Neural progenitor cell (in vitro differentiated cells): ENCODE measurements at regions not wholly inside any gene's neighbourhood (a gene's known extent, or its start where the extent isn't known, plus 50 kb on each side); places are given as distances from the start of the nearest gene placed in this dataset.

Experiments
- DNase-seq: peaks from one replicate; pipeline ENCODE4 v3.0.0-alpha.2; 2016; ENCODE audit warnings: low spot score
- H2AFZ ChIP-seq: fragments of 200-600 bp; sonication (generic); replicated peaks from 2 replicates; pipeline ENCODE4 v1.6.1; 2016; ENCODE audit warnings: antibody characterized with exemption
- H3F3A ChIP-seq: fragments of 200-600 bp; sonication (generic); 2 replicates; pipeline ENCODE4 v1.6.1; 2016; ENCODE audit warnings: antibody characterized with exemption, low read depth
- H3K27ac ChIP-seq: fragments of 200-600 bp; sonication (generic); 2 replicates; pipeline ENCODE4 v1.5.1; 2016; ENCODE audit warnings: mild to moderate bottlenecking
- H3K27me3 ChIP-seq: fragments of 200-600 bp; sonication (generic); 2 replicates; pipeline ENCODE4 v1.6.1; 2016; ENCODE audit warnings: mild to moderate bottlenecking, moderate library complexity
- H3K36me3 ChIP-seq: fragments of 200-600 bp; sonication (generic); 2 replicates; pipeline ENCODE4 v1.5.1; 2016
- H3K4me1 ChIP-seq: fragments of 200-600 bp; sonication (generic); 2 replicates; pipeline ENCODE4 v1.6.1; 2016; ENCODE audit warnings: mixed run types
- H3K4me2 ChIP-seq: fragments of 200-600 bp; sonication (generic); 2 replicates; pipeline ENCODE4 v1.6.1; 2016
- H3K4me3 ChIP-seq: fragments of 200-600 bp; sonication (generic); 2 replicates; pipeline ENCODE4 v1.5.1; 2016
- H3K79me2 ChIP-seq: fragments of 200-600 bp; sonication (generic); 2 replicates; pipeline ENCODE4 v1.6.1; 2016; ENCODE audit warnings: low read depth
- H3K9ac ChIP-seq: fragments of 200-600 bp; sonication (generic); 2 replicates; pipeline ENCODE4 v1.6.1; 2016
- H3K9me3 ChIP-seq: fragments of 200-600 bp; sonication (generic); 2 replicates; pipeline ENCODE4 v1.5.1; 2016; ENCODE audit warnings: low read depth
- H4K20me1 ChIP-seq: fragments of 200-600 bp; sonication (generic); 2 replicates; pipeline ENCODE4 v1.6.1; 2016; ENCODE audit warnings: low read depth
- H3K27ac Mint-ChIP-seq: 3 replicates; pipeline ENCODE4 v1.8.0; 2021; ENCODE audit warnings: mixed read lengths
- H3K27me3 Mint-ChIP-seq: 2 replicates; pipeline ENCODE4 v1.8.0; 2022; ENCODE audit warnings: low read depth, mild to moderate bottlenecking, inconsistent platforms, moderate library complexity, mixed read lengths; ENCODE audit not compliant: insufficient read depth
- H3K36me3 Mint-ChIP-seq: 3 replicates; pipeline ENCODE4 v1.8.0; 2021; ENCODE audit warnings: mixed read lengths
- H3K4me1 Mint-ChIP-seq: 3 replicates; pipeline ENCODE4 v1.8.0; 2021; ENCODE audit warnings: mixed read lengths
- H3K4me3 Mint-ChIP-seq: 3 replicates; pipeline ENCODE4 v1.8.0; 2021; ENCODE audit warnings: mild to moderate bottlenecking, moderate library complexity, mixed read lengths
- H3K9me3 Mint-ChIP-seq: 3 replicates; pipeline ENCODE4 v1.8.0; 2020; ENCODE audit warnings: mixed read lengths
- EZH2 ChIP-seq: fragments of 200-600 bp; sonication (generic); IDR thresholded peaks from 2 replicates; pipeline ENCODE4 v1.6.1; 2017; ENCODE audit warnings: antibody characterized with exemption, mild to moderate bottlenecking, moderate library complexity
- EZH2phosphoT487 ChIP-seq: fragments of 200-600 bp; sonication (generic); IDR thresholded peaks from 2 replicates; pipeline ENCODE4 v1.6.1; 2017; ENCODE audit warnings: antibody characterized with exemption
- TF ChIP-seq, protein P1 (sequence below): fragments of 200-600 bp; sonication (generic); IDR thresholded peaks from 2 replicates; pipeline ENCODE4 v1.5.1; 2017; ENCODE audit warnings: antibody characterized with exemption, mild to moderate bottlenecking

- H3K36me3 ChIP-seq: no peaks in the 10 kb centered on the region
- no peak overlapping the region for H3K27ac Mint-ChIP-seq
- H3K9me3 Mint-ChIP-seq: no peaks in the 10 kb centered on the region
- no peak overlapping the region for H3K4me2 ChIP-seq
- DNase-seq: no peak
- H3K4me3 Mint-ChIP-seq: no peak overlapping the region
- H3K9me3 ChIP-seq: no peaks in the 10 kb centered on the region
- H3K36me3 Mint-ChIP-seq: no peaks in the 10 kb centered on the region
- no peaks in the 10 kb centered on the region for H3K4me1 Mint-ChIP-seq
- H3K27me3 Mint-ChIP-seq: no peaks in the 10 kb centered on the region
- no peaks in the 10 kb centered on the region for H3K27me3 ChIP-seq
- no peak overlapping the region for H3K4me3 ChIP-seq
- no peak overlapping the region for H3K27ac ChIP-seq
- no peaks in the 10 kb centered on the region for H3K4me1 ChIP-seq
- no peaks in the 10 kb centered on the region for H3F3A ChIP-seq
- no peak overlapping the region for H3K9ac ChIP-seq
- TF ChIP-seq EZH2phosphoT487: no peak
- TF ChIP-seq, protein P1, sequence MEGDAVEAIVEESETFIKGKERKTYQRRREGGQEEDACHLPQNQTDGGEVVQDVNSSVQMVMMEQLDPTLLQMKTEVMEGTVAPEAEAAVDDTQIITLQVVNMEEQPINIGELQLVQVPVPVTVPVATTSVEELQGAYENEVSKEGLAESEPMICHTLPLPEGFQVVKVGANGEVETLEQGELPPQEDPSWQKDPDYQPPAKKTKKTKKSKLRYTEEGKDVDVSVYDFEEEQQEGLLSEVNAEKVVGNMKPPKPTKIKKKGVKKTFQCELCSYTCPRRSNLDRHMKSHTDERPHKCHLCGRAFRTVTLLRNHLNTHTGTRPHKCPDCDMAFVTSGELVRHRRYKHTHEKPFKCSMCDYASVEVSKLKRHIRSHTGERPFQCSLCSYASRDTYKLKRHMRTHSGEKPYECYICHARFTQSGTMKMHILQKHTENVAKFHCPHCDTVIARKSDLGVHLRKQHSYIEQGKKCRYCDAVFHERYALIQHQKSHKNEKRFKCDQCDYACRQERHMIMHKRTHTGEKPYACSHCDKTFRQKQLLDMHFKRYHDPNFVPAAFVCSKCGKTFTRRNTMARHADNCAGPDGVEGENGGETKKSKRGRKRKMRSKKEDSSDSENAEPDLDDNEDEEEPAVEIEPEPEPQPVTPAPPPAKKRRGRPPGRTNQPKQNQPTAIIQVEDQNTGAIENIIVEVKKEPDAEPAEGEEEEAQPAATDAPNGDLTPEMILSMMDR: no peak
- no peak for TF ChIP-seq EZH2
- H4K20me1 ChIP-seq: no peaks in the 10 kb centered on the region
- H3K79me2 ChIP-seq: no peaks in the 10 kb centered on the region
- no peak overlapping the region for H2AFZ ChIP-seq
Measured at GRCh38 chr5:97377582-97377981, 194.5 kb upstream of the RIOK2 start.

DNA sequence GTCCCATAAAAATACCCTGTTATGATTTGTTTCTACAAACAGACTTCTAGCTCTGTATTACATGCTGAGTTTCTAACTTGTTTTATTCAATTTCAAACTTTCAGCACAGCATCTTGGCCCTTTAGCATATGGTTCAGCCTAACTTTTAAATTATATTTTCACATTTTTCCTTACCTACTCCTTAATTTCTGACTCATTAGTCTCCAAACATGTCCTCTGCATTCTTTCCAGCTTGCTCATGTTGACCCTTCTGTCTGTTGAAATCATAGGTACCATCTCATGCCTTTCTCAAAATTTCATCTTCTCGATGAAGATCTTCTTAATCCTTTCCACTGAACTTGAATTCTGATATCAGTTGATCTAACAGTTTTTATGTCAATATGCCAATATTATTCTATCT is 200.9 kb upstream of the RIOK2 start:
- peaks cover 1% of the 10 kb centered on the region for H3K4me1 ChIP-seq
- Mint-ChIP-seq H3K27ac (no peak overlapping the region), H3K4me1 (no peaks in the 10 kb centered on the region), H3K4me3 (no peak overlapping the region), H3K27me3 (no peaks in the 10 kb centered on the region), H3K9me3 (no peaks in the 10 kb centered on the region), H3K36me3 (no peaks in the 10 kb centered on the region)
- no peak overlapping the region for H3K4me2 ChIP-seq
- H4K20me1 ChIP-seq: no peaks in the 10 kb centered on the region
- no peak for DNase-seq
- H3K36me3 ChIP-seq: no peaks in the 10 kb centered on the region
- H3K27ac ChIP-seq: no peak overlapping the region
- TF ChIP-seq EZH2: no peak
- no peak for TF ChIP-seq EZH2phosphoT487
- TF ChIP-seq, protein P1: no peak
- no peak overlapping the region for H3K9ac ChIP-seq
- no peak overlapping the region for H3K4me3 ChIP-seq
- H3F3A ChIP-seq: no peaks in the 10 kb centered on the region
- H3K79me2 ChIP-seq: no peaks in the 10 kb centered on the region
- no peak overlapping the region for H2AFZ ChIP-seq
- no peaks in the 10 kb centered on the region for H3K9me3 ChIP-seq
- no peaks in the 10 kb centered on the region for H3K27me3 ChIP-seq

- Mint-ChIP-seq H3K27ac (no peak overlapping the region), H3K4me3 (no peak overlapping the region), H3K4me1 (no peaks in the 10 kb centered on the region), H3K27me3 (no peaks in the 10 kb centered on the region), H3K36me3 (no peaks in the 10 kb centered on the region), H3K9me3 (no peaks in the 10 kb centered on the region)
- TF ChIP-seq EZH2 (no peak), EZH2phosphoT487 (no peak)
- TF ChIP-seq, protein P1: no peak
- H2AFZ ChIP-seq: no peak overlapping the region
- H3K9ac ChIP-seq: no peak overlapping the region
- no peaks in the 10 kb centered on the region for H3K9me3 ChIP-seq
- H3K4me3 ChIP-seq: no peak overlapping the region
- H3K27me3 ChIP-seq: no peaks in the 10 kb centered on the region
- peaks cover 3% of the 10 kb centered on the region for H3K4me1 ChIP-seq
- H3K79me2 ChIP-seq: no peaks in the 10 kb centered on the region
- no peaks in the 10 kb centered on the region for H3K36me3 ChIP-seq
- no peak overlapping the region for H3K27ac ChIP-seq
- H3F3A ChIP-seq: no peaks in the 10 kb centered on the region
- H3K4me2 ChIP-seq: no peak overlapping the region
- H4K20me1 ChIP-seq: no peaks in the 10 kb centered on the region
- no peak for DNase-seq
Measured at GRCh38 chr5:97388794-97389193, 205.7 kb upstream of the RIOK2 start.
